GM21526 (cell line): ENCODE measurements at regions not wholly inside any gene's neighbourhood (a gene's known extent, or its start where the extent isn't known, plus 50 kb on each side); places are given as distances from the start of the nearest gene placed in this dataset.

Experiments used
- ATAC-seq: cut with Tn5 transposase; IDR thresholded peaks from one replicate; pipeline ENCODE4 v1.9.1; 2021; ENCODE audit warnings: moderate library complexity; ENCODE audit not compliant: unreplicated experiment, low FRiP score

DNA sequence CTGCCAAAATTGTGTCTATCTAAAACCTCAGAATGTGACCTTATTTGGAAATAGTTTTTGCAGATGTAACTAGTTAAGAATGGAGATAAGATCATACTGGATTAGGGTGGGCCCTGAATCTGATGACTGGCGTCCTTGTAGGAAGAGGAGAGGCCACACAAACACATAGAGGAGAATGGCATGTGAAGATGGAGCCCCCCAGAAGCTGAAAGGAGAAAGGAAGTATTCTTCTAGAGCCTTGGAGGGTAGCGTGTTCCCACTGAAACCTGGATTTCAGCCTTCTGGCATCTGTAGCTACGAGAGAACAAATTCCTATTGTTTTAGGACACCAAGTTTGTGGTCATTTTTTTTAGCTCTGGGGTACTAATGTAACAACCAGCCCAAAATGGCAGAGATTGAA lies 423.0 kb upstream of the TPM1 start:
- no peak for ATAC-seq

DNA sequence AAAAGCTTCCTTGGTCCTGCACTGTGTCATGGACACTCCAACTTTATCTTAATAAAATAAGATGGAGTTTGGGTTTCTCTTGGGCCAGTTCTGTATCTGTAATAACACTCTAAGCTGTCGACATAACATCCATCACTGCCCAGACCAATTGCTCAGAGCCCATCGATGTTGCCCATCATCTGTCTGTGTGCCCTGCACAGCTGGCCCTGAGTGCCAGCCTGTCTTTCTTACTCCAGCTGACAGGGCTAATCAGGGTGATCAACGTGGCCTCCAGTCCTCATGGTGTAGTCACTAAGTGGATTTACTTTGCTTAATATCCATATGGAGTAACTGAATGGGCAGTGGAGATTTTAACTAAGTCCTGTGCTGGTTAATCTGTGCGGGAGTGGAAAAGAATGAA lies 419.8 kb upstream of the TPM1 start:
- ATAC-seq = no peak

DNA sequence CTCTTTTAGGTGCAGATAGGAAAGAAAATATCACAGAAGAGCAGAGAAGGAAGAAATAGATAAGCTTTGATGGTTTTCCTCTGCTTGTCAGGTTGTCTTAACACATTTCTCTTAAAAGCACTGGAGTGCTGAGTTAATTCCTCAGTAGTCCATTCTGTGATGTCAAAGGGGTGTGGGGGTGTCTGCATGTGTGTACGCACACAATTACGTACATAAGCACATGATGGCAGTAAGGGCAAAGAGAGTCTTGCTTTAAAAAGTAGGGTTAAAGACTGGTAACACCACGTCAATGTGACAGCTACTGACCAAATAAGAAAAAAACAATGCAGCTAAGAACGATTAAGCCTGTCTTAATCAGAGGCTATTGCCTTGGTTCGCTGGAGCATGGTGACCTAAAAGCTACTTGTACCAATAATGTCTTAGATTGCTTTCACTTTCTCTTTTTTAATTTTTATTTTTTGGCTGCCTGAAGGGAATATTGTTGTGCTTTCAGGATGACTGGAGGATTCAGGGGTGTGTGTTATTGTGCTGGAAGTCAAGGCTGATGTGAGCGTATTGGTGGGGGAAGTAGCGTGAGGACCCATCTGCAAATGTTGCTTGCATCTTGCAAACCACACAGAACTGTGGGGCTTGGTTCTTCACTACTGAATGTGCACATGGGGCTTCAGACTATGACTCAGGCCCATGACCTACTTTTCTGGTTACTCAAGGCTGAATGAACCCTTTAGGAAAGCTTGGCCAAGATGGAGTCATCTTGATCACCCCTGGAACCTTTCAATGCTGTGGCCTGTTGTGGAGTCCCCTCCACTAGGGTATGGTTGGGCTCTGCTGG lies 417.8 kb upstream of the TPM1 start:
- ATAC-seq = no peak

DNA sequence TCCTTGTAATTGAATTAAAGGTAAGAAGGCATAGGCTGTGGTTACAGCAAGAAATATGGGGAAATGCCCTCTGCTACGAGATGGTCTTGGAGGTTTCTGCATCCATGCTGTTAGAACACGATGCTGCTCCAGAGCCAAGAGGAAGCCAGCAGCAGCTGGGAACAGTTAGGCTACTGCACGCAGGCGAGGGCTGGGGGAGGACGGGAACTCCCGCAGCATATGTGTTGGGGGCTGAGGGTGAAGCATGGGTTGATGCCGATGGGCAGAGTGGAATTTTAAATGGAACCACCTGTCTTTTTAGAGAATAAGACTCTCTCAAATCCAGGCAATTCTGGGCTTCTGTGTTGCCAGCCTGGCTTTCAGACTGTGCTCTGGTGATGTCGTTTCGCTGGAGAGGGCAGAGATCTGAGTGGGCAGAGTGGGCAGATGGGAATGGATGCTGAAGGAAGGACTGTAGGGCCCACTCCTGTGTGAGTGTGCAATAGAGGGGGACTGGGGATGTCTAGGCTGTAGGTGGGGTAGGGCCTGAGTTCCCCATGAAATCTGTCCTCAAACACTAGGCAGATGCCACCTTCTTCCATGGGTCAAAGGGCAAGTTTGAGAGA lies 417.0 kb upstream of the TPM1 start:
- no peak for ATAC-seq

DNA sequence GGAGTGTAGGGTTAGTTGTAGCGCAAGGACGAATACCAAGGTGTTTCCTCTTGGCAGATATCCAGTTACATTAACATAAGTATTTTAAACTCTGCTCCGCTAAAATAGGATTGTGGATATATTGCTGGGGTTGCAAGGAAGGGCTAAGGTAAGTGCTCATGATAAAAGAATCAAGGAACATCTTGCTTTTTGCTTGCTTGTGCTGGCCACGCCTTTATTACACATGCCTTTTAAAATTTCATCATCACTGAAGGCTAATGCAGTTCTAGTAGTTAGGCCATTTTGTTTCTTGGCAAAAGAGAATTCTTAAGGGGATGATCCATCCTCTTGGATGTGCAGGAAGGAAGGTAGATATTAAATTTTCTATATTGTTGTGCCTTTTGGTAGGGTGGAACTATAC lies 415.6 kb upstream of the TPM1 start:
- no peak for ATAC-seq

DNA sequence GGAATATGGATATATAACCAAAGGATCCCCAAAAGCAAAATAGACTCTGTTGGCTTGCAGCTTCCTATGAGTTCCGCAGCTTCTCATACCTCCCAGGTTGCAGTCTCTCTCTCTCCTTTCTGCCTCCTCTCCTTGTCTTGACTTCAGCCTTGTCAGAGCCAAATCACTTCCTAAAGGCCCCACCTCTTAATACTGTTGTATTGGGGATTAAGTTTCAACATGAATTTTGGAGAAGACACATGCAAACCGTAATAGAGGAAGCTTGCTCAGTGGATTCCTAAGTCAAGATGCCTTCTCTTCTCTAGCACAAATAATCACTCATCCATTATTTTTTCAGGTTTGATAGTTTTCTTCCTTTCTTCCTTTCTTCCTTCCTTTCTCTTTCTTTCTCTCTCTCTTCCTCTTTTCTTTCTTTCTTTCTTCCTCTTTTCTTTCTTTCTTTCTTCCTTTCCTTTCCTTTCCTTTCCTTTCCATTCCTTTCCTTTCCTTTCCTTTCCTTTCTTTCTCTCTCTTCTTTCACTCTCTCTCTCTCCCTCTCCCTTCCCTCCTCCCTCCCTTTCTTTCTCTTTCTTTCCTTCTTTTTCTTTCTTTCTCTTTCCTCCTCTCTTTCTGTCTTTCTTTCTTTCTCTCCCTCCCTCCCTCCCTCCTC lies 411.3 kb upstream of the TPM1 start:
- ATAC-seq = no peak

DNA sequence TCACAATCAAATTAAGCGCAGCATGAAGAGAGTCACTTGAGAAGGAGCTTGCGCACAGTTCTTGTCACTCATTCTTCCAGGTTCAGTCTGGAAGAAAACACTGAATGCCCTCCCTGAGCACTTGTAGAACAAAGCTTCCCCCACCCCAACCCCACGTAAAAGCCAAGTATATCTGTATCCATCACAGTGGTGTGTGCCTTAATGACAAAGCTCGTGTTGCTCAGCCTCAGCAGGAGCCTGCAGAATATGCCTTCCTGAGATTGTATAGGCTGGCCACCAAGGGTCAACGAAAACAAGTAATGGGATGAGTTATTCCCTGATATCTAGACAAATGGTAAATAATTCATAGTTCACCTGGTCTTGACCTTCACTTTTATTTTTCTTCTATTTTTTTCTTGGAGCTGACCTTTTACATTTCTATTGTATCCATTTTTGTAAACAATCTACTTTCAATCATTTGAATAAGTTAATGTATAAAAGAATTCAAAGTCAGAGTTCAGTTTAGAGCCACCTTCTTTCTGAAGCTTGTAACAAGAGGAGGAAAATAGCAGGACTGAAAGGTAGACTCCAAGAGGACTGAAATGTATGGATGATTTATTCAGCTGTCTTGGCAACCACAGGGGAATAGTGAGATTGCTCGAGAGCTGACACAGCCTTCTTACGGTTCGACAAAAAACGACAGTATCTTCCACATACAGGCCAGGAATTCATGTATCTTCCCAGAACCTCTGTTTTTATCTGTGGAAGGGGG lies 405.5 kb upstream of the TPM1 start:
- ATAC-seq = no peak

DNA sequence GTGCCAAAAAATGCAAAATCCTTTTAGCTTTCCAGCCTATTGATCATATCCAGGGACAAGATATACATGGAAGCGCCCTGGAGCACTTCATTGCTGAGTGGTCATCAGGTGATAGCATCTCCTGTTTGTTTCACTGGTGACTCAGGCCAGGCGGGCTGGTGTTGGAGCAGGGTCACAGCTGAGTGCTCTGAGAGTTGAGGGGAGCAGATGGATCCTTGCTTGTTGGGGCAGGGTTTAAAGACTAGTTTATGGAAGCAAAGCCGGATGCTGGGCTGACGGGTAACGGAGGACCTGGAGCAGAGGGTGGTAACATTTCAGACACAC lies 405.0 kb upstream of the TPM1 start:
- no peak for ATAC-seq

DNA sequence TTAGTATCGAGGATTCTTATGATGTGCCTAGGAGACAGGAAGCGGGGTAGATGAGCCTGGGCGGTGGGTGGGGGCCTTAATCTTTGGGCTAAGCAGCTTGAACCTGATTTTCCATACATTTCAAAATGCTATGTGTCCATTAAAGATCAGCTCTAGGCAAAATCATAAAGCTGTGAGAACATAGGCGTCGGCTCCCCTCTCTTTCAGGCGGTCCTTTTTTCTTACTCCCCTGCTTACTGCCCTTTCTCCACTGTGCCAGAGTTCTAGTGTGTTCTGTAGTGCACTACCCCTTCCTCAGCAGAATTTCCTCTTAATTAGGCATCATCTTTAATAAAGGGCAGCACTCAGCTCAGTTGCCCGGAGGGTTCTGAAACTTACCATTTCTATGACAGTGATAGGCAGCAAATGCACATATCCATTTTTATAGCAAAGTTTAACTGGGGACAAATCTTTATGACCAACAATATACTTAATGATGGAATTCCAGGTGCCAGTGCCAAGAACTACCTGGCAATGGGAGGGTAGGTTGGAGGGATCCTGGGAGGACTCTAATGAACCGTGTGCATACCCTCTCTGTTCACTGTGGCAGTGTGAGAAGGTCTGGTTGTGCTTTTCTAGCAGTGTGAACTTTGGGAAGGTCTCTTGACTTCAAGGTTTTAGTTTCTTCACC lies 404.5 kb upstream of the TPM1 start:
- ATAC-seq = no peak

DNA sequence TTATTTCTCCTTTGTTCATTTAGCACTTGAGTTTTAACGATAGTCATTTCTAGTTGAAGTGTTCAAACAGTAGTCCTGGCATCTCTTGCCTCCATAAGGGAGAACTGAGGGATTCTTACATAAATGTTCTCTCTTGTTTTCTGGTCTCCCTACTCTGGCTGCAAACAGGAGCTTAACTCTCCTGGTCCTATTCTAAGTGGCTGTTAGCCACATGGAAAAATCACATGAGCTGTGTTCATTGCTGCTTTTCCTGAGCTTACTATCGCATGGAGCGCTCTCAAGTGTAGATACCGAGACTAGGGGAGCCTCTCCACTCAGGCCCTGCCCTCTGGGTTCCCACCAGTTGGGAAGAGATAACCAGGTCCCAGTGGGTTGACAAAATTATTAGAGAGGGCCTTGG lies 403.1 kb upstream of the TPM1 start:
- ATAC-seq = no peak

DNA sequence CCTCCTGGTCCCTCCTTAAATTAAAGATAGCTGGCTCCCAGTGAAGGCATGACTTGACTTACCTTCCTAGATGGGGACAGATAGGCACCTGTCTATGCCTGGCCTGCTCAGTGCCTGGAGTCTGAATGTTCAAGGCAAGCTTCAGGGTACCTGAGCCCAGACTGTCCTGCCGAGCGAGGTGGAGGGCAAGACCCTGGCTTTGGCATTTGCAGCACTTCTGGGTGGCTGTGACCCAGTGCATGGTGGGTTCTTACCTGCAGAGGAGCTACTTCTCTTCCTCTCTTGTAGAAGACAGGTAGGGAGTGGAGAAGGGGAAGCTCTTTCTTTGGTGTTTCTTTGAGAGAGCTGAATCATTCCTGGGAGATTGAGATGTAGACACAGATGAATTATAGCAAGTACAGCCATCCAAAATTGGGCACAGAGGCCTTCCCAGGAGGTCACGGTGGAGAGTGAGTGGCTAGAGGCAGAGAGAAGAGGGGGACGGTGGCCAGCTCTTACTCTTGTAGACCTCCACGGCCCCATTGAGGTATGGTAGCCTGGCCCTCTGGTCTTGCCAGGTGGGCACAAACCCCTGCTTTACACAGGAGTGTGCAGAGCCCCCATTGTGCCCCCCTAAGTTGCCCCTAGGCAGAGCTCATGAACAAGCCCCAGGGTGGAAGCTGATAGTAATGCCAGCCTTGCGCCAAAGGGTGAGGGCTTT lies 402.5 kb upstream of the TPM1 start:
- ATAC-seq = no peak

DNA sequence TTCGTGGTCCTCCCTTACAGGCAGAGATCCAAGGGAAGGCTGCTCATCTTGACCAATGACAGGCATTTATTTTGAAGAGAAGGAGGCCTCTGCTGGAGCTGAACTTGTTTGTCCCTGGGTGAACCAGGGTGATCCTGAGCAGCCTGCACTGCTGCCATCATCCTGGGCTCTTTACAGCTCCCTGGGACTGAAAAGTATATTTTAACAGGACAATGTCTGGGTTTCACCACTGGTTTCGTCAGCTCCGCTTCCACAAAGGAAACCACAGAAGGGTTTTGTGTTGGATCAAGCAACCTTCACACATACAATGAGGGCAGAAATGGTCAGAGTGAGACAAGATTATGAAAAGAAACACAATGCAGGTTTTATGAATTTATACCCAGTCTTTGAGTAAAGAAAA lies 400.7 kb upstream of the TPM1 start:
- ATAC-seq = no peak

DNA sequence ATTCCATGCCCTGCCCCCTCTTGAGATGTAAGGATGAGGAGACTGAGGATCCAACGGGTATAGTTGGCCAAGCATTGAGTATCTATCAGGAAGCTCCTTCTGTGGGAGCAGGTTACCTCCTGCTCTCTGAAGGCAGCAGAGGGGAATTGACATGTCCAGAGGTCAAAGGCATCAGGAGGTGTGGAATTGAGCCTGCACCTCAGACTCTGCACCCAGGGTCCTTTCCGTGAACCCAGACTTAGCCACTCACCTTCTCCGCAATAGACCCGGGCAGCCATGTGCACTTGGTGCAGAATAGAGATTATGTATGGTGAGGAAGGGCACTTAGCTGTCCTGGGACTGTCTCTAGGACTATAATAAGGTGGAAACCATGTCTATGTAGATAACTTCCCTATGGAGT lies 399.0 kb upstream of the TPM1 start:
- ATAC-seq = no peak

DNA sequence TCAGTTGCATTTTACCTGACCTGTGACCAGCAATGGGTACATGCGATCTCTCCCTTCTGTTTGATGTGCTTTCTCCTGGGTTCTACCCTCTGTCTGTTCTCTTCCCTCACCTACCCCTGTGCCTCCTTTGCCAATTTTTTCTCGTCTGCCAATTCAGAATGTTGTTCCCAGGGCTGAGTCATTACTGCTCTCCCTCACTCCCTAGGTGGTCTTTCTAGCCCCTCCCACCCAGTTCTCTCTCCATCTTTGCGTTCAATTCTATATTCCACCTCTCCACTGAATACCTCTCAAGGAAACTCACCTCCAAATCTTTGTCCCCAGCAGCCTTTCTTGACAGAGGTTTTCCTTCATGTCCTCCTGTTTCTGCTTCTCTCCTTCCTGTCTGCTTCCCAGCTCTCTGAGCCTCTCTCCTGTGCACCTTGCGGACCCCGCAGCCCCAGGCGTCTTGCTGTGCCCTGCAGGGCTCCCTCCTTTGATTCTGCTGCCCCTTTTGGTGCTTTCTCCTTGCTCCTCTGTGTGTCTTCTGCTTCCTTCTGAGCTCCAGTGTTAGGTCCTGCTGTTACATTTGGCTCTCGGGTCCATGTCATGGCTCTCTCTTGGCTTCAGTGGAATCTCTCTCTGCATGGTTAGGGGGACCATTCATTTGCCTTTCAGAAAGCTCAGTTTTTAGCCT lies 398.2 kb upstream of the TPM1 start:
- ATAC-seq = no peak

DNA sequence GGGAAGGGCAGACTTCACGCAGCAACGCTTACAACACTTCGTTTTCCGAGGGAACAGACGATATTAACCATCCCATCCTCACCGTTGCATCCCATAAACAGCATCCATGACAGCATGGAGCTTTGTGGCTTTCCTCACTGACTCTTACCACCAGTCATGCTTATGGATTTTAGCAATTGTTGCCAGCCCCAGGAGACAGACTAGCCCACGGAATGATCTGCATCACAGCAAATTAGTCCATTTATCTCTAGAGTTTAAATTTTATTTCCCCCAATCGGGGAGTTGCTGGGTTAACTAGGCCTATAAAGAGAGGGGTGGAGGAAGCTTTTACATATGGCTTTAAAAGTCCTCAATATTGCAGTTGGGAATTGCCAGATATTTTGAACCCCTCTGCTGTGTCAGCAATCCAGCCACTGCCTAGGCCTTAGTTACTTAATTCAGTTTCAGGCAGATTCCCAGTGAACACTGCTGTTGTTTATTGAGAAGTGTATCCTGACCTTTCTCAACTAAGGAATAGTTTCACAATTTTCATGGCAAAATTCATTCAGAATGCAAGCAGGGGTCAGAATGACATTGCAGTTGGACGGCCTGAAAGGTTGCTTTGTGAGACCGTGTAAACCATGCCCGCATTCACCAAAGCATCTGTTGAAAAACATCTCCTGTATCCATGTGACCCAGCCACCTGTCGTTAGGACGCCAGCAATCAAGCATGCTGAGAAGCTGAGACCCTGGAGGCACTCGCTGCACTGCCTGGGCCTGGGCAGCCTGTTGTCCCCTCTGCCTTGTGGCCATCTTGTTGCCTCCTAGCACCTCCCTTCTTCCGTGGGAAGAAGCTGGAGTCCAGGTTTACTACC lies 397.4 kb upstream of the TPM1 start:
- no peak for ATAC-seq

DNA sequence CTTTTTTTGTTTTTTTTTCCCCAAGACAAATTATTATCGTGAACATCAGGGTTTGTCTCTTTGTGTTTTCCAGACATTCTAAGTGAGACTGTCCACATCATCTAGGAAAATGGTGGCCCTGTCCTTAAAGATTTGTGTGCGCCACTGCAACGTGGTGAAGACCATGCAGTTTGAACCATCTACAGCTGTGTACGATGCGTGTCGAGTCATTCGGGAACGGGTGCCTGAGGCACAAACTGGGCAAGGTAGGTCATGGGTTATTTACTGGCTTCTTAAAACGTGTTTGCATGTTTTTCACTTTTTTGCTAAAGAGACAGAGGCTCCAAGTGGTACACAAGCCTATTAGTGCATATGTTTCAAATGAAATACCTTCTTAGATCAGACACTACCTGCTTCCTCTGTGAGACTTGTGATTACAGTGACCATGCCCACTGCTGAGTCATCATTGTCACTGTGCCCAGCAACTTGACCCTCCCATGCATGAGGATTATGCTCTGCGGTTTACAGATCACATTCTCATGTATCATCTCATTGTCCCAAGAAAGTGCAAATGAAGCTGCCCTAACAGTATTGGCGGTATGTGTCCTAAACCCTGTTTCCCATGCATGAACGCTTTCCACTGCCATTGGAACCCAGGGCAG lies 395.2 kb upstream of the TPM1 start:
- ATAC-seq = no peak

DNA sequence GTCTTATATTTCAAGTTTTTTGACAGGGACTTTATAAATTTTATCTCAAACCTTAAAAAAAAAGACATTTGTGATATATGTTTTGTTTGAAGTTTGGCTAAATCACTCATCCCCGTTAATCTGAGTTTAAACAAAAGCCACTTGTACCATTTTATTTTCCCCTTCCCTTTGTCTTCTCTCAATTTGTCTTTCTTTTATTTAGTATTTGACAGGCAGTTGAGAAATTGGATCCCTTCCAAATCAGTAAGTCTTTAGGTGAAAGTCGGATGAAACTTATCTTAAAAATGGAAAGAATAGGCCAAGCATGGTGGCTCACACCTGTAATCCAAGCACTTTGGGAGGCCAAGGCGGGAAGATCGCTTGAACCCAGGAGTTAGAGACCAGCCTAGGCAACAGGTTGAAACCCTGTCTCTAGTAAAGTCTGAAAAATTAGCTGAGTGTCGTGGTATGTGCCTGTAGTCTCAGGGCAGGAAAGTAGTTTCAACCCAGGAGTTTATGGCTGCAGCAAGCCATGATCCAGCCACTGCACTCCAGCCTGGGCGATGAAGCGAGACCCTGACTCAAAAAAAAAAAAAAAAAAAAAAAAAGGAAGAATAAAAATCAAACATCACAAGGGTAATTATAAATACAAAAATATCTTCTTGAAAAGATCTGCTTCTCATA lies 394.6 kb upstream of the TPM1 start:
- no peak for ATAC-seq

DNA sequence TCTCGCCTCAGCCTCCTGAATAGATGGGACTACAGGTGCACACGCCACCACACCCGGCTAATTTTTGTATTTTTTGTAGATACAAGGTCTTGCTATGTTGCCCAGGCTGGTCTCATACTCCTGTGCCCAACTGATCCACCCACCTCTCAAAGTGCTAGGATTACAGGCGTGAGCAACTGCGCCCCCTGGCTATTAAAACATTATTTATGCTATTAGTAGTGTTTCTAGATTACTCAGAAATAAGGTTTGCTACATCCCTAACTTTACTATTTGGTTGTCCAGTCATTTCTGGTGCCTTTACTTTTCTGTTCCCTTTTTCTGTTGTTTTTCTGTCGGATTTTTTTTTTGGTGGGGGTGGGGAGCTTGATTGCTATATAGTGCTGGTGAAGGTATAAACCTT lies 393.6 kb upstream of the TPM1 start:
- no peak for ATAC-seq
